Head of caudate nucleus (tissue), 42 donors: ENCODE measurements at regions not wholly inside any gene's neighbourhood (a gene's known extent, or its start where the extent isn't known, plus 50 kb on each side); places are given as distances from the start of the nearest gene placed in this dataset.
"Not testable (repeated sequence)": the region's sequence is repeated elsewhere in the genome, so short reads cannot be mapped to it uniquely, and the experiment has no call there.

Source experiments
- DNase-seq, 42 donors: peaks; one replicate each; pipeline versions ENCODE4 v3.0.0 to v3.0.0-alpha.2; 2020 to 2021; ENCODE audit warnings: mixed read lengths in 7 of 42
- intact Hi-C: fragments of 100-400 bp; cut with DNase I; formaldehyde crosslinking; loops from one replicate; pipeline ENCODE4 v1.15.0; 2022

DNA sequence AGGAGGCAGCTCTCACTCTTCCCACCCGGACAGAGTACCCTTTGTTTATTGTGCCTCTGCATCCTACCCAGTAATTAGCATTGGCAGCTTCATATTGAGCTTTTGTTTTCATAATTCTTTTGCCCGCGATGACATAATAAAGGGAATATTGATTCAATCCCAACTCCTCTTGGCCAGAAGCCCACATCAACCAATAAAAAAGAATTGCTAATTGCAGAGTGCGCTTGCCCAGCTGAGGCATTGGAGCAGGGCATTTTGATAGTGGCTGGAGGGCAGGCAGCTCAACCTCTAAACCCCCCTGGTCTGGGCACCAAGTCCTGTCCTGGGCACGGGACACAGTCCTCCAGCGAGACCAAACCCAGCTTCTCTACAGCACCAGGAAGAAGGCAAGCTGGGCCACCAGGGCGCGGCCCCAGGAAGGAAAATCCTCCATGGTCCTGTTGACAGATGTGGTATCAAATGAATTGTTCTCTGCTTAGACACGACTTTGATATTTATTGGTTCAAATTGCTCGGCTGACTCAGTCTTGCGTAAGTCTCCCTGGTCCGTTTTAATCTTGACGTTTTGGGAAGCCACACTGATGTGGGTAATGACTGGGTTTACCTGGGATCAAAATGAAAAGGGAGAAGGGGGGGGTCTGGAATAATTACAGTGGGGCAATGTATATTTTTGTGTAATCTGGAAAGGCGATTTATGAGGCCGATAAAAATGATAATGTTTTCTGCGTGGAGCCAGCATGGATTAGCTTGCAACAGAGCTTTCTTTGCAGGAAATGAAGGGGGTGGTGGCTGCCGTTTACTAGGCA is 220.7 kb upstream of the MSX2 start:
- peak; percentile 30 to 93 (median 71) for DNase-seq
- intact Hi-C loops: loop anchor here (10.0 kb wide), 1 partner anchor 79 kb away; no protein-coding TSS in a partner anchor

DNA sequence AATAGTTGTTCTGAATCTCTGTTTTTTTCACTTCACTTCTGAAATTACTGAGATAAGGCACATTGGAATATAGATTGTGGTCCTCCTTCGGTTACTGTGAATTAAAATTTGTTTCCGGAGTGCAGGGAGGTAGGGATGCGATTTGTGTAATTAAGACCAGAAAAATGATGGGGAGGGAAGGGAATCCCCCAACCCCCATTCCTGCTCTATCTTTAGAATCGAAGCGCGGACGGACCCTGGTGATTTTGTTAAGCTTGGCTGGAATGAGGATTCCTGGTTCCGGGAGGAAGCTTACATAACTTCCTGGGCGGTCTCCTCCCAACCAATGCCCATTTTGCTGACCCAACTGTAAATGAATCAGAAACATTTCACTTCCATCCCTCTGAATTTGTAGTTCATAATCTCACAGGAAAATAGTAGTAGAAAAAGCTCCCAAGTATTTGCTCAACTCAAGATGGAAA is 220.1 kb upstream of the MSX2 start:
- intact Hi-C loops: loop anchor here (10.0 kb wide), 1 partner anchor 79 kb away; no protein-coding TSS in a partner anchor
- DNase-seq: peak in 27 of 42 donors; percentile 9 to 78 (median 42)

DNA sequence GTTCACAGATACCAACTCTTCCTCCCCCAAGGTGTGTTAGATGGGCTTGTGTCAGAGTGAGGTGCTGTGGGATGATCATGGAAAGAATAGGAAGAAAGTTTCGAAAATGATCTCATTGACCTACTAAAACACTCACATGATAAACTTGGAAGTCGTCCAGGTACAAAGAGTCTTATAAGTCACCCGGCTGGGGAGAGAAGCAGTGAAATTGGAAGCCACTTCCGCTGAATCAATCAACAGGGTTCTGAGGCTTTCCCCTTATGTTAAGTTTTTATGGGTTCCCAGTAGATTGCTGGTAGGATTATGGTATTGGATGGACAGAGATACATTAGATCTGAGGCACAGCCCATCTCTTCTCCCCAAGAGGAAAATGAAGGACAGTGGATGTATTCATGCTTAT is 218.8 kb upstream of the MSX2 start:
- DNase-seq: no peak
- intact Hi-C loops: loop anchor here (10.0 kb wide), 1 partner anchor 81 kb away; no protein-coding TSS in a partner anchor

DNA sequence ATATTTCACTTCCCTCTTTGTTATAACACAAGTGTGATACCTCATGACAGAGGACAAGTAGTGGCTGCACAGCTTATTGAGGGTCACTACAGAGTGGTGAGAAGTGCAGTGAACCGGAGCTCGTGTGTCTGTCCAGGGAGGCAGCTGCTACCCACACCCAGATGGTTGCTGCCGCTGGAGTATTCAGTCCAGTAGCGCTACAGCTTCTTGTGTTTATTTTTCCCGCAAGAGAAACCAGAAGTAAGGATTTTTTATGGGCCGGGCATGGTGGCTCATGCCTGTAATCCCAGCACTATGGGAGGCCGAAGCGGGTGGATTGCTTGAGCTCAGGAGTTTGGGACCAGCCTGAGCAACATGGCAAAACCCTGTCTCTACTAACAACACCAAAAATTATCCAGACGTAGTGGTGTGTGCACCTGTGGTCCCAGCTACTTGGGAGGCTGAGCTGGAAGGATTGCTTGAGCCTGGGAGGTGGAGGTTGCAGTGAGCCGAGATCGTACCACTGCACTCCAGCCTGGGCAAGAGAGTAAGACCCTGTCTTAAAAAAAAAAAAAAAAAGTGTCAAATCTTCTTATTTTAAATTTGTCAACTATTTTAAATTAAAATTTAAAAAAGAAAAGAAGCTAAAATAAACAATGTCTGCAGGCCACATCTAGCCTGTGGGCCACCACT is 213.5 kb upstream of the MSX2 start:
- DNase-seq, intact Hi-C loops: not testable (repeated sequence)

- intact Hi-C loops: no loop called here
- DNase-seq: no peak
Observed at GRCh38 chr5:174511714-174512253, 212.6 kb upstream of the MSX2 start.

GRCh38 chr5:174514325-174514724 is 210.1 kb upstream of the MSX2 start:
- intact Hi-C loops: no loop called here
- no peak for DNase-seq

GRCh38 chr5:174514983-174515394 is 209.4 kb upstream of the MSX2 start:
- peak in 29 of 42 donors; percentile 20 to 78 (median 48) for DNase-seq
- intact Hi-C loops: no loop called here

DNA sequence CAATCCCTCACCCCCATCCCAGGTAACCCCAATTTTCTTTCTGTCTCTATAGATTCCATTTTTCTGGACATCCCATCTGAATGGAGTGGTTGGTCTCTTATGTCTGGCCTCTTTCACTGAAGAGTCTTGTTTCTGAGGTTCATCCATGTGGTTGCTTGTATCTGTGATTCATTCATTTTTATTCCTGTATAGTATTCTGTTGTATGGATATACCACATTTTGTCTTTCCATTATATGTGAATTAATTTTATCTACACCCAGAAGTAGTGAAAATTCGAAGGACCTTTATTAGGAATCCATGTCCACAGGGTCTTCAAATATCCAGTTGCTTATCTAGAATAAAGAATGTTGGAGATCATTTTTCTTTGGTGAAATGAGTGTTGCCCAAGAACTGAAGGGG is 207.6 kb upstream of the MSX2 start:
- intact Hi-C loops: no loop called here
- no peak for DNase-seq

DNA sequence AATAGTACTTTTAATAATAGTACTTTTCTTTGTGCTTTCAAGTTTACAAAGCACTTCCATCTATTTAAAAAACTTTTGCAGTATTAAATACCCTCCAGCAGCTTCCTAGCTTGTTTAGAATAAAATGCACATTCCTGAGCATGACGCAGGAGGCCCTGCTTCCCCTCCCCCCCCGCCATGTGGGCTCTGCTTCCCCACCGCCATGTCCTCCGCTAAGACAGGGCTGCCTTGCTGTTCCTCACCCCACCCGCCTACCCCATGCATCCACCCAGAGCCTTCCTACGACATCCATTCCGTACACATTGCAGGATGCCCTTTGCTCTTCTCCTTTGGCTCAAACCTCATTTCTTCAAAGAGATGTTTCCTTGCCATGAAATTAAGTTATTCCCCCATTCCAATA is 205.9 kb upstream of the MSX2 start:
- DNase-seq: no peak
- intact Hi-C loops: no loop called here

DNA sequence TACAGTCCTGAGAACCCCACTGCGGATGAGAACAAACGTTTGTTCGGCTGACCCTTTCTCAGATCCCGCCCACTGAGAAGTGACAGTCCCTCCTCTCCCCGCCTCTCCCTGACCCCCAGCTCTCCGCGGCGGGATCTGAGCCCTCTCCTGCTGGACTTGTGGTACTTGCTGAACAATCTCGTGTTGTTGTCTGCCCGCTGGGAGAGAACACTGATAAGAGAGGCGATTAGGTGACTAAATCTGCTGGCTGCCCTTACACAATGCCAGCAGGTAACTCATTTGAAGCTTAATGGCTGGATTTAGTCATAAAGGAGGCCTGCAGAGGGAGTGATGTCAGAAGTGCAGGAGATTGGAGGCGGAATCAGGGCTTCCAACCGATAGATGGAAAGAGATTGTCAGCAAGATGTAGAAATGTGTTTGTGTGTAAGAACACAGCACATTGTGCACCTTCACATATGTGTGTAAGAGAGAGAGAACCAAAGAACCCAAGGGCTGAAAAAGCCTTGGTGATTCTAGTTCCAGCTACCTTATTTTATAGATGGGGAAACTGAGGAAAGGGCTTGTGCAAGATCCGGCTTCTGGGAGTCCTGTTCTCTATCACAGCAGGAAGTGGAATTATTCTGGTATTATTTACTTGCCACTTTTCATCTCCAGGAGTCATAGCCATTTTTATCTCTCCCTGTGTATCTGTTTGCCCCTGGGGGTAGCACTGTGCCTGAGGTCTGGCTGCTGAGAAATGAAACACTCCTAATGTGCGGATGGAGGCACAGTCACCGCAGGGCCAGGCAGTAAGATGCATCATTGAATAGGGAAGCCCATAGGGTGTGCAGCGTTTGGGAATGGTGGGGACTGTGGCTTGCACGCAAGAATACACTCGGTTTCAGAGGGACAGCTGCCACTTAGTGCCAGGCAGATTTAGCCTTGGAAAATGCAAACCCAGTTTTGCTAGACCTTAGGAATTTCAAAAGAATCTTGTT is 203.7 kb upstream of the MSX2 start:
- peak in 23 of 42 donors; percentile 20 to 70 (median 37) for DNase-seq

DNA sequence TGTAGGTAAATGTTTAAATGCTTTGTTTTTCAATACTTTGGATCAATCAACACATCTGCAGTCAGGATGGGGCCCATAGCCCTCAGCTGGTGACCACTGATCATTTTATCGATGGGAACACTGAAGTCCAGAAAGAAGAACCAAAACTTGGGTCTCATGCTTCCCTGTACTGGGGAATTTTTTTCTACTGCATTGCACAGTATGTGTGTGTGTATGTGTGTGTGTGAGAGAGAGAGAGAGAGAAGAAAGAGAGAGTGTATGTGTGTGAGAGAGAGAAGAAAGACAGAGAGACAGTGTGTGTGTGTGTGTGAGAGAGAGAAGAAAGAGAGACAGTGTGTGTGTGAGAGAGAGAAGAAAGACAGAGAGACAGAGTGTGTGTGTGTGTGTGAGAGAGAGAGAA is 202.9 kb upstream of the MSX2 start:
- intact Hi-C loops: no loop called here
- DNase-seq: no peak

More for the DNA sequence above, 203.7 kb upstream of the MSX2 start:
- intact Hi-C loops: no loop called here

- intact Hi-C loops: no loop called here
- DNase-seq: no peak
Observed at GRCh38 chr5:174522480-174523260, 201.7 kb upstream of the MSX2 start.

GRCh38 chr5:174523311-174524071 is 200.9 kb upstream of the MSX2 start:
- DNase-seq: no peak
- intact Hi-C loops: no loop called here

DNA sequence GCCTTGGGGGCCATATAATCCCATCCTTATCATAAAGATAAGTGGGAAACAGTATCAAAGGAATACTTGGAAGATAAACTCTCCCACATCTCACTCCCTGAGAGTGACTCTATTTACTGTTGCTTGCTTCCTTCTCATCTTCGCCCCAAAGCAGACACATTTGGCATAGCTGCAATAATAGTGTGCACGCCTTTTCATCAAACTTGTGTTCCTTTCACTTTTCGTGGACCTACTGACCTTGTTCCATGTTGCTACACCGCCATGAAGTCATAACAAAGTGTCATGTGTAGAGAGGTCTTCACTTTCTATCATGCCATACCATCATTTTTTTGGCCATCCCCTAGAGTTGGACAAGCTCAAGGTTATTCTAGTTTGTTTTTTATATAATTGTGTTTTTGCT is 200.0 kb upstream of the MSX2 start:
- intact Hi-C loops: no loop called here
- no peak for DNase-seq

DNA sequence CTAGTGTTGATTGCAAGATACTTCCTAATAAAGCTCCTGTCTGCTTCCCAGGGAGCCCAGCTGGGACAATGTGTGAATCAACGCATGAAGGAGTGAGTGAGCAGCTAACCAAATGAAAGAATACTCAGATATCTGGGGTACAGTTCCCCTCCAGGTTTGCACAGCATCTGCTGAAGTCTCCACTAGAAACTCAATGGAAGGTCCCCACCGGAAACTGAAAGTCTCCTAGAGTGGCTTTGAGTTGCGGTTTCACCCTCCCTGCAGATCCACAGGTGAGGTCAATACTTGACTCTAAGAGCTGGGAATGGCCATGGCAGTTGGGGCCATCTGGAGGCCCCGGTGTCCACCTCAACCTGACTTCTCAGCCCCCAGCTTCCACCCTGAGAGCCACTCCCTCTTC is 198.2 kb upstream of the MSX2 start:
- no peak for DNase-seq
- intact Hi-C loops: no loop called here

DNA sequence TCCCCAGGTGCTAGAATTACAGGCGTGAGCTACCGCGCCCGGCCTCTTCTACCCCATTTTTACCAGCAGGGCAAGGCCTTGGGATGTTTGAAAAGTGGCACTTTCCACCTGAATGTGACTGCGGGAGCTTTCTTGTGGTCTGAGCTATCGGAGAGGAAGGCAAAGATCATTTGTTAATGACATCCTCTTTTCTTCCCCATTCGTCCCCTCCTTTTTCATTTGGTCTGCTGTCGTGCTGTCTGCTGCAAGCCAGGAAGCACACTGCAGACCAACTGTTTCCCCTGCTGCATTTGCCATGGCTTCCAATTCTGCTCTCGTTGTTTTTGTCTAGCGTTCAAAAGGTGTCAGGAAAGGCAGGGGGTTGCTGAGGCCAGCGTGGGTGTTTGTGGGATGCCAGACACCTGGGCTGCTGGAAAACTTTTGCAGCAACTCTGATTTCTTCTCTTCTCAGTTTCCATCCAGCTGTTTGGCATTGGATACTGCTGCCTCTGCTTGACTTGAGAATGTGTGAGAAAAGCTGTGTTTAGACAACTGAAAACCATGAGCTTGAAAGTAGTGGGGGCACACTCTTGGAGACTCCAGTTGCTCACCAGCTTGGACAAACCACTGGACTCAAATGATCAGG is 196.4 kb upstream of the MSX2 start:
- intact Hi-C loops: no loop called here
- DNase-seq: no peak
